TTC549 (cell line): ENCODE measurements at regions not wholly inside any gene's neighbourhood (a gene's known extent, or its start where the extent isn't known, plus 50 kb on each side); places are given as distances from the start of the nearest gene placed in this dataset.
"Not testable (repeated sequence)": the region's sequence is repeated elsewhere in the genome, so short reads cannot be mapped to it uniquely, and the experiment has no call there.

Experiments used
- FAIRE-seq: peaks from 2 replicates; lab custom pipeline; 2012; peaks lifted over from hg19 to GRCh38; lab: Jason Lieb, UNC

- FAIRE-seq = no peak
Measured at GRCh38 chr9:31364171-31364570, 1020.3 kb upstream of the ACO1 start.

GRCh38 chr9:31372799-31373587 is 1011.5 kb upstream of the ACO1 start:
- no peak for FAIRE-seq

- FAIRE-seq = no peak
Measured at GRCh38 chr9:31377358-31377757, 1007.1 kb upstream of the ACO1 start.

GRCh38 chr9:31388660-31389059 is 995.8 kb upstream of the ACO1 start:
- no peak for FAIRE-seq

- no peak for FAIRE-seq
Measured at GRCh38 chr9:31389075-31389474, 995.4 kb upstream of the ACO1 start.

GRCh38 chr9:31390403-31391025 is 993.9 kb upstream of the ACO1 start:
- no peak for FAIRE-seq

- FAIRE-seq = no peak
Measured at GRCh38 chr9:31393240-31393639, 991.2 kb upstream of the ACO1 start.

GRCh38 chr9:31394015-31394473 is 990.4 kb upstream of the ACO1 start:
- FAIRE-seq = no peak

- no peak for FAIRE-seq
Measured at GRCh38 chr9:31412081-31412480, 972.4 kb upstream of the ACO1 start.

- FAIRE-seq = no peak
Measured at GRCh38 chr9:31415164-31415563, 969.3 kb upstream of the ACO1 start.

GRCh38 chr9:31418419-31418818 is 966.0 kb upstream of the ACO1 start:
- FAIRE-seq = no peak

GRCh38 chr9:31443630-31444457 is 940.6 kb upstream of the ACO1 start:
- FAIRE-seq = not testable (repeated sequence)

GRCh38 chr9:31445357-31445756 is 939.1 kb upstream of the ACO1 start:
- no peak for FAIRE-seq

GRCh38 chr9:31445960-31446359 is 938.5 kb upstream of the ACO1 start:
- no peak for FAIRE-seq

- no peak for FAIRE-seq
Measured at GRCh38 chr9:31467075-31467474, 917.4 kb upstream of the ACO1 start.

GRCh38 chr9:31470051-31470450 is 914.4 kb upstream of the ACO1 start:
- FAIRE-seq = no peak

- no peak for FAIRE-seq
Measured at GRCh38 chr9:31471010-31471409, 913.4 kb upstream of the ACO1 start.

GRCh38 chr9:31486630-31487029 is 897.8 kb upstream of the ACO1 start:
- no peak for FAIRE-seq

- FAIRE-seq = no peak
Measured at GRCh38 chr9:31490551-31491106, 893.8 kb upstream of the ACO1 start.

GRCh38 chr9:31492229-31492628 is 892.2 kb upstream of the ACO1 start:
- no peak for FAIRE-seq

GRCh38 chr9:31500422-31500821 is 884.0 kb upstream of the ACO1 start:
- no peak for FAIRE-seq

GRCh38 chr9:31519011-31519410 is 865.4 kb upstream of the ACO1 start:
- FAIRE-seq = no peak

- FAIRE-seq = no peak
Measured at GRCh38 chr9:31519424-31519823, 865.0 kb upstream of the ACO1 start.
